DLD1 (cell line): ENCODE measurements at regions not wholly inside any gene's neighbourhood (a gene's known extent, or its start where the extent isn't known, plus 50 kb on each side); places are given as distances from the start of the nearest gene placed in this dataset.

Experiments
- in situ Hi-C: cut with HindIII; loops from 2 replicates; pipeline ENCODE4 v1.10.0; 2017; ENCODE audit warnings: low sequenced_read_pairs

DNA sequence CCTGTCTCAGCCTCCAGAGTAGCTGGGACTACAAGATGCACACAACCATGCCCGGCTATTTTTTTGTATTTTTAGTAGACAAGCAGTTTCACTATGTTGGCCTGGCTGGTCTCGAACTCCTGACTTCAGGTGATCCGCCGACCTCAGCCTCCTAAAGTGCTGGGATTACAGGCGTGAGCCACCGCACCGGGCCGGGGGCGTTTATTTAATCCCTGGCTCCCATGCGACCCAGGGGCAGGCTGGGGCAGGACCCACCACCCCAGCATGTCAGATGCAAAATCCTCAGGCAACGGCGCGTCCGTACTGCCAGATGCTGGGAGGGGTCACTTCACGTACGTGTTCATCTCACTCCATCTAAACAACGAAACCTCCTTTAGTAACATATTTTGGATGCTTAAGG is 518.7 kb upstream of the NOX3 start:
- in situ Hi-C loops: no loop called here

DNA sequence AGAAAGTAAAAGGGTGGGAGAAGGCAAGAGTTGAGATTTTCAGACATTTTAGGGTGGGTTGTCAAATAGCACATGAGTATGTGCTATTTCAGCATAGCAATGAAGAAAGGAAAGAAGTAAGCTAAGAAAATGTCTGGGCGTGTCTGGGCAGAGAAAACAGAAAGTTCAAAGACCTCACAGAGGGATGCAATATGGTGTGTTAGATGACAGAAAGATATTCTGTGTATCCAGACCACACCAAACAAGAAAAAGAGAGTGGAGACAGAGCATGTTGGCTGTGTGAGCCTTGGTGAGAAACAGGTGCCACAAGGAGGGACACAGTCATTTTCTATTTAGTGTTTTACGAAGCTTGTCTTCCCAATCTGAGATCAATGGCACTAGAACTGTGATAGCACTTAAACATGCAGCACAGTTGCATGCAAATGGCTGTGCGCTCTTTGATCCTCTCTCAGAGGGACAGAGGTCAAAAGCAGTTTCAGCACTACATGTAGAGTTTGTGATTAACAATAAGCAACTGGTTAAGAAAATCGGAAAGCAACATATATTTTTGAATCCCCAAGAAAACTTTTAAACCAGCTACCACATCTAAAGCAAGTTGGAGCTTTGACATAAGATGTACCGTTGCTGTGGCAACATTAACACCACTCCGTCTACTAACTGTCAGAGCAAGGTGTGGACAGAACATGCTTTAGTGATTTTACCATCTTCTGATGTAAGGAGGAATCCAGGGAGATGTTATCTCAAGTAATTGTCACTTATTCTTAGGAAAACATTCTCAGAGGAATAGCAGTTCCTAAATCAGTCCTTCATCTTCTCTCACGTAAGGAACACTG is 515.5 kb upstream of the NOX3 start:
- in situ Hi-C loops: no loop called here

DNA sequence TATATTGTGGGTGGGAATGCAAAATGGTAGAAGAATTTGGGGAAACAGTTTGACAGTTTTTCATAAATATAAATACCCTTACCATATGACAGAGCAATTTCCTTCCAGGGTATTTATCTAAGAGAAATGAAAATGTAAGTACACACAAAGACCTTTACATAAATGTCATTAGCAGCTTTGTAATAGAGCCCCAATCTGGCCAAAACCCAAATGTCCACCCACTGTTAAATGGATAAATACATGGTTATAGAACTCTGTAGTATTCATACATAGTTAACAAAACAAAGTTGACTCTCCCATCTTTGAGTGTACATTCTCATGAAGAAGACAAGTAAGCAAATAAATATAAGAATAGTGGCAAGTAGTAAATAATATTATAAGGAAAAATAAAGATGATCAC is 514.8 kb upstream of the NOX3 start:
- in situ Hi-C loops: no loop called here

DNA sequence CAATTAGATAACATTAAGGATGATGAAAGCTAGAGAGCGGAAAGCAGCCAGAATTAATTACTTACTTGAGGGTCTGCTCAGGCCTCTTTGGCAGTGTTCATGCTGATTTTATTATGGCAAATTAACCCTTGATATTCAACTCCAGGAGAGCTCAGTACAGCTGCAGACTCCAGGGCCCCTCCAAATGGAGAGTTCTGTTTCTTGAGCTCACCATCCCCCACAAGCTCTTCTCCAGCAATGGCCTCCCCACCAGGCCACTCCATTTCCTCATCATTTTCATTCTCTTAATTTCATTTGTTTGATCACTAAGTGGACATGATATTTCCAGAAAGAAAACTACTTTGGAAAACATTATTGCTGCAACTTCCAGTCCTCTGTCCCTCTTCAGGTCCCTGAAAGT is 513.3 kb upstream of the NOX3 start:
- in situ Hi-C loops: no loop called here

DNA sequence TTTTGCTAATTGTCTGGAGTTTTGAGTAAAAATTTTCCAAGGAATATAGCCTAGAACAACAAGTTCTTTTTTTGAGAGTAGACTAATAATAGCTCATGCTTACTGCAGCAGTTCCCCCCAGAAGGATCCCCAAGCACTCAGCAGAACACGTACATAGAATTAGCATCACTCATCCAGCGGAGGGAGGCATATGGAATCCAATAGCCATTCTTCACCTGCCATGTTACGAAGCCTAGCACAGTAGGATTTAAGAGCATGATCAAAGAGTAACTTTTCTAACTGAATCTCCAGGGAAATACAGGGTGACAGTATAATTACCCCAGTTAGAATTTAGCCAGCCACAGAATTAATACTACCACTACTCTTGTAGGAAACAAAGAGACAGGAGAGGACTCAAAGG is 511.7 kb upstream of the NOX3 start:
- in situ Hi-C loops: no loop called here

DNA sequence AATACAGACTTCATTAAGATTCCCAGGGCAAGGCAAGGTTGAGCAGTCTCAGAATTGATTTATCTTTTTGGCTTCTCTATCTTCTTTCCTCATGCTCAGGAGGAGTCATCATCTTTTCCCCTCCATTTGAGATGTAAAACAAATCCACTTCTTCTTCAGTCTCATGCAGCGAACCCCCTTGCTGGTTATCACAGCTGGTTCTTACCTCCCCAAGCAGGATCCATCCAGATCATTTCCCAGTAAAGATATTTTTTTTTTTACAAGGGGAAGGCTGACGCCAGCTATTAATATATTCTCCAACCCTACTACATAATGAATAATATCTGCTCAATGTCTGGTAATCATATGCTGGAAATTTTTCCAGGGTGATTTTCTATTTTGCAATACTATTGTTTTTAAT is 508.9 kb upstream of the NOX3 start:
- in situ Hi-C loops: no loop called here

DNA sequence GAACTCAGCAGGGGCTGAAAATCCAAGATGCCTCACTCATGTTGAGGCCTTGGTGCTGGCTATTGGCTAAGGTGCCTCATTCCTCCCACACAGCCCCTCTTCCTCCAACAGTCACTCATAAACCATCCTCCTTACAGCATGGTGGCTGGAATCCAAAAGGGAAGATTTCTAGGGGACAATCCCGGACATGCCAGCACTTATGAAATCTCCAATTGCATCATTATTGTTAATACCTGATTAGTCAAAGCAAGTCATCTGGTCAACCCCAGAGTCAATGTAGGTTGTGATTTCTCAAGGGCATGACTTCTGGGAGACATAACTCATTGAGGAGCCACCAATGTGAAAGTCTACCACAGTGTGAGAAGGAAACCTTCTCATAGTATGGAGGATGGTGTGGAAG is 506.6 kb upstream of the NOX3 start:
- in situ Hi-C loops: no loop called here

DNA sequence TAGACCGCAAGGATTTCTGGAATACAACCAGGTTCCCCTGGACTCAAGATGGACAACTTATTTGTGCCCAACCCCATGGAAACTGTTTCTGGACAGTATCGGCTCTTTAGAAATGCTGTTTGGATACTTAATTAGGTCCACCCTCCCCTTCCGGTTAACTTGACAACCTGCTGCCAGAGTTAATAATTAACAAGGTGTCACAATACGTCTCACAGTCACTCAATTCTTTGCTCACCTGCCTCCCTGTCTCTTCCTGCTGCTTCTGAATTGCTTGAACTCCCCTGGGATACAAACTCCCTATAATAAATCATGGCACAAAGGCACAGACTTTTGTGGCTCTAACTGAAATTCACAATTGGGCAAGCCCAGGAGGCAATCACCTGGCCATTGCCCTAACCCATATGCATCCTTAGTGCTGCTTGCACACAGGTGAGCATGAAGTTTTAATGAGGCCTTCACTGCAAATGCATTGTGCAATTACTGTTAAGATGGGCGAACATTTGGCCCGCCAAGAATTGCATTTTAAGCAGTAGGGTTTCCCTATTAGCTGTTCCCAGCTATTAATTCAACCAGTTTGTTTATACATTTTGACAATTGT is 504.4 kb upstream of the NOX3 start:
- in situ Hi-C loops: no loop called here

DNA sequence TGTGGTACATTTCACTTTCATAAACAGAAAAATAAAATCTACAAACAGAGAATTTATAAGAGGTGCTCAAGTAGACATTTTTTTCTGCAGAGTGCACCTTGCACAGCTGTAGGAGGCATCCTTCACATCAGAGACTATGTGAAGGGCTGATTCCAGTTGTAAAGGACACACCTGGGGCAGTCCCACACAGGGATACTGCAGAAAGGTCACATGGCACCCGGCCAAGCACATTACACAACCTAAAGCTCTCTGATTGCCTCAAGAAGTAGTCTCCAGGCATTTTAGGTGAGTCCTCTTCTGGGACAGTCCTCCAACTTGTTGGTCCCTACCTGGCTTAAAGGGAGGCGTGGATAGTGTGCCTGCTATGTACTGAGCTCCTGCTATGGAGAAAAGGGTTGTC is 502.9 kb upstream of the NOX3 start:
- in situ Hi-C loops: no loop called here

DNA sequence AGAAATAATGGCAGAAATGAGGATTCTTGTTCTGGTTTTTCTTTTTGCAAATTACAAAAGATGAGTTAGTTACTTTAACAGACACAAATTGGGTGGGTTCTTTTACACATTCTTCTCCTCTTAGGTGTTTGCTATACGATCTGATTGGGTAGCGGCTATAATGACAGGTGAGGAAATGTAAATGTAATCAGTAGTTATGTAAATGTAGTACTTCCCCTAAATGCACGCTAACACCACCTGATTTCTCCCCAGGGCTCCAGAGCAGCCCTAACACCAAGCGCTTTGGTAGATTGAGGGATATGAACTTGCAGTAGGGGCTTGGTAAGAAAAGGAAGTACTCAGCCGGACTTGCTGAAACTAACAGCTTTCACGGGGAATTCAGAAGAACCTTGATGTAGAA is 499.4 kb upstream of the NOX3 start:
- in situ Hi-C loops: no loop called here

DNA sequence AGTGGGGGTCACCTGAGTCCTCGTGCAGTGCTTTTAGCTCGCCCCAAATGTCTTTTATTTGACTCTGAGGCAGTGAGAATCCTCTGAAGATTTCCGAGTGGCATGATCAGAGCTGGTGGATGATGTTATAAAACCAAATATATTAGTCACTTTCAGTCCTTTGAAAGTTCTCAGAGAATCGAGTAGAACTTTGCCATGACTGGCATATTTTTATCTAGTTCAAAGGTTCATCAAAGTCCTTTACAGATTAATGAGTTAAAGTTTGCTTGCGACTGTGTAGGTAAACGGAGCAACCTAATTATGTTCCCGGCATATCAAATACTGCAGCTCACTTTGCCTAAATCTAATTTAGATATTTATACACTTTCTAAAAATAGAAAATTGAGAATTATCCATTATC is 498.5 kb upstream of the NOX3 start:
- in situ Hi-C loops: no loop called here

DNA sequence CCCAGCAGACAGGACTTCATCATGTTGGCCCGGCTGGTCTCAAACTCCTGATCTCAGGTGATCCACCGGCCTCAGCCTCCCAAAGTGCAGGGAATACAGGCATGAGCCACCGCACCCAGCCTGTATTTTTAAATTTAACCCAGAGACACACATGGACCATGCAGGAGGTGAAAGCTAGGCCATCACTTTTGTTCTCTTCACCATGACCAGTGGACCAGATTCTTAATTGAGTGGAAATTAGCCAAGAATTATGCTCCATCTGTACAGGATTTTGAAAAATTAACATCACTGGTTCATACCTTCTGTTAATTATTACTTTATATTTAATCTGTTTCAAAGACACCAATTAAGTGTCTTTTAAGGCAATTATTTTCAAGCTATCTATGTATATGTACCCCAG is 493.6 kb upstream of the NOX3 start:
- in situ Hi-C loops: no loop called here

DNA sequence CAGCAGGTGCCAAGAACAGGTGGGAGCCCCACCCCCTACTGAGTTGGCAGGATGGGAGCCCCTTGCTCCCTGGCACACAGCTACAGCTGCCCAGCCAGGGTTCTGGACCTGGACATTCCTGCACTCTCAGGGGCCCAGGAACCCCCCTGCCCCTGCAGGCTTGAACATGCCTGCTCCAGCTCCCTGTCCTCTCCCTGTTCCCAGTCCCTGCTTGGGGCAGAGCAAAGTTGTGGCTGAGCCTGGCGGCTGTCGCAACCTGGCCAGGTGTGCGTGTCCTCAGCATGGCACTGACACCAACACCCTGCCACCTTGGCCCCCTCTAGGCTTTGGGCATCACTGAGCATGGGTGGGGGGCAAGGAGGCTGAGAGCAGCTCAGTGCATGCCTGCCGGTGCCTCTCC is 491.2 kb upstream of the NOX3 start:
- in situ Hi-C loops: no loop called here

DNA sequence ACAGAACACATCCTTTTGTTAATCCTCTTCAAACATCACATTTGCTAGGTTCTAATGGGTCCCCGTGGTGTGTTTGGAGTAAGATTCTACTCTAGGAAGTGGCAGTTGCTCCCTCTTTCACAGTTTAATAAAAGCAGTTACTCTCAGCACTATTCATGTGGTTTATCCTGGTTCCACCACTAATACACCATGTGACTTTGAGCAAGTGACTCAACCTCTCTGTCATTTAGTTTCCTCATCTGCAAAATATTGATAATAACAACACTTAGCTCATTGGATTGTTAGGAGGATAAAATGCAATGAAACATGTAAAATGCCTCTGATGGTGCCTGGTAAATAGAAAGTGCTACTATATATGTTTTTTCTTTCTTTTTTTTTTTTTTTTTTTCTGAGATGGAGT is 488.0 kb upstream of the NOX3 start:
- in situ Hi-C loops: no loop called here

DNA sequence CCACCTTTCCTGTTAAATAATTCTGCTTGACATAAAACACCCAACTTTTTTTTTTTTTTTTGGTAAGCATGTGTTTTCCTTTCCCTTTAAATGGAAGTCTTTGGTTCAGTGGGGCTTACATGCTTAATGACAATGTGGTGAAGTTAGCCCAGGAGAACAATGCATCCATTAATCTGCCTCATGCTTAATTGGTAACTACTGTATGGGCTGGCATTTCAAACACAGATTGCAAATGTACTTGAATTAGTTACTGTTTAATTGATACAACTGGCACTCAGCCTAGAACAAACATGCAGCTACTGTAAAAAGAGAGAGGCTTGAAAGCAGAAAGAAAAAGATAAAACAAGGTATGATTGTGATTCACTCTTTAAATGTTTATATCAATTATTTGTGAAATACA is 483.6 kb upstream of the NOX3 start:
- in situ Hi-C loops: no loop called here

DNA sequence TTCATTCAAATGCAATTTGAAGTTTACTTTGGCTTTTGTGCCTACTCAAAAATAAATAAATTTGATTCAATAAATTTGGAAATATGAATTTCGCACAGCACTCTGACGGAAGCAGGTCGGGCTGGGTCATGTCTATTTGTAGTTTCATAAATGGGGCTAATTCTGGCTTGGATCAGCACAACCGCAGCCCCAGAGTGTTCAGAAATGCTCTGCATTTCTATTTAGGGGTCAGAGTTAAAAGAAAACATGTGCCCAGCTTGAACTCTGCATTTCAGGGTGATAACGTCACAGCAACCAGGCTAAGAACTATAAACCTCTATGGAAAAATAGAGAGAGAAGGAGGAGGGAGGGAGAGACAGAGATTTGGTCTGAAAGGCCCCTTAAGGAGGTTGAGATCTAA is 480.9 kb upstream of the NOX3 start:
- in situ Hi-C loops: no loop called here

DNA sequence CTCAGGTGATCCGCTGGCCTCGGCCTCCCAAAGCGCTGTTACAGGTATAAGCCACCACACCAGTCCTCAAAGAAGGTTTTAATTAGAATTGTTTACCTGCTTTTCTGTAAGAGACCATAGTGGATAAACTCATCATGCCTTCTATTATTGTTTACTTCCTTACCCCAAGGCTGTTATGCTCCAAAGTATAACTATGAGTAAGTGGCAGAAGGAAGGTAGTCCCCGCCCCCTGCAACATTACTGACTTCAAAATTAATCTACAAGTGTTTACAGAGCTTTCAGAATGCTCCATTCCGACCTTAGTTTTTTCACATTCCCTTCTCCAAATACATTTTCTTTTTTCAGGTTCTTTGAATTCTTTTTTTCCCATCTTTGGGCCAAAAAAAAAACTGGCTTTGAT is 480.5 kb upstream of the NOX3 start:
- in situ Hi-C loops: no loop called here

DNA sequence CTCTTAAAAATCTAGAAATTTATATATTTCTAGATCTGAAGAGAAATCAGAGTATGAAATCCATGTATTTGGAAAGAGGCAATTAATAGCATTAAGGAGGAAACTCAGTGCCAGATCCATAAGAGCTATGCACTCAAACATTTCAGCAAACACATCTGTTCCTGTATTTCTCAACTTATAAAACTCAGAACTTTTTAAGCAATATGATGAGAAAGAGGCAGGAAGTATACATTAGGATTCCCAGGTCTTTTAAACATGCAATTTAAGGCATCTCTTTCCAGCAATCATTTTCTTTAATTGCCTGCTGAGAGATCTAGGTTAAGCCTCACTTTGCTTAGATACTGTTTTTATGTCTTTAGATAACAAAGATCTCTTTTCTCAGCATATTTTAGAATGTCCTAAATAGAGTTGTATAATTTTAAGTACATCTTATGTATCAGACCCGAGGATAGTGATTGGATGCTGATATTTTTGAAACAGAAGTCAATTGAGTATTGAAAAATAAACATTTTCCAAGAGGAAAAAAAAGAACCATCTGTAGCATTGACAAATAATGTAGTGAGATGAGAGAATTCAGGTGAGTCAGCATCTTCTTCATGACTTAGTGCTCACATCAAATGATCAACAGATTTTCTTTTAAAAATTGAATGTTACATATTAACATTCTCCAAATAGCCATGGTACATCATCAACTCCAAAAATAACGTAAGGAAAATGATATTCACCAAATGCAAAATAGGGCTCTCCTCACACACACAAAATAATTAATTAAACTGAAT is 461.4 kb upstream of the NOX3 start:
- in situ Hi-C loops: no loop called here

DNA sequence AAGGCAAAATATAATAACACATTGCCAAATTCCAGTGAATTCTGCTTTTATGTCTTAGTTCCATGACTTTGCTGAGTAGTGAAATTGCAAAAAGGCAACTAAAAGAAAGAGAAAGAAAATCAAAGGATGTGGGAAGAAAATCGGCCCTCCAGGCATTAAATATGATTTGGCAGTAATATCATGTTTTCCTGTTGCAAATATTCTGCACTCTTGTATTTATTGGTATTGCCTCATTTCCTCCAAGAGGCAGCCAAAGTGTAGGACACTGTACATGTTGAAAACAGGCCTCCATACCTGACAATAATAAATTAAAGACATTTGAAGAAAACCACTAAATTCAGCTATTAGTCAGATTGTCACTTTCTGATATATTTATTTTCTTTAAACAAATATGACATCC is 460.0 kb upstream of the NOX3 start:
- in situ Hi-C loops: no loop called here

DNA sequence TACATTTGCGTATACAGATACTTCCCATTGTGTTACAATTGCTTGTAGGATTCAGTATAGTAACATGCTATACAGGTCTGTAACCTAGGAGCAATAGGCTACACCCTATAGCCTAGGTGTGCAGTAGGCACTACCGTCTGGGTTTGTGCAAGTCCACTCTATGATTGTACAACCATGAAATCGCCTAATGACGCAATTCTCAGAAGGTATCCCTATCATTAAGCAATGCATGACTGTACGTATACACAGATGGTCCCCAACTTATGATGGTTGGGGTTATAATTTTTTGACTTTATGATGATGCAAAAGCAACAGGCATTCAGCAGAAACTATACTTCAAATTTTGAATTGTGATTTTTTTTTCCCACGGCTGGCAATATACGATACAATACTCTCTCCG is 458.2 kb upstream of the NOX3 start:
- in situ Hi-C loops: no loop called here

DNA sequence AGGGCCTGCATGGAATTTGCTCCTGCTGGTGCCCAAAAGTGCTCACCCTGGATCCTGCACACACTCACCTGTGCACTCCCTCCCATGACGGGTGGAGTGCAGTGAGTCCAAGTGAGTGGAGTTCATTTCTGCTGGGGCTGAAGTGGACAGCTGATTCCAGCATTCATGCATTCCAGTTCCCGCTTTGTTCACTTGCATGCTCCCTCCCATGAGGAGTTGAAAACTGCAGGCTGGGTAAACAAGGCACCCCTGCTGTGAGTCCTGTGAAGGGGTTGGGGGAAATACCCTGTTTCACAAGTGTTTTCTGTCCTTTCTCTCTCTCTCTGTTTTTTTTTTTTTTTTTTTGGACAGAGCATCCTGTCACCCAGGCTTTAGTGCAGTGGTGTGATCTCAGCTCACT is 454.1 kb upstream of the NOX3 start:
- in situ Hi-C loops: loop anchor here (10.0 kb wide), 1 partner anchor 155 kb away; no protein-coding TSS in a partner anchor

DNA sequence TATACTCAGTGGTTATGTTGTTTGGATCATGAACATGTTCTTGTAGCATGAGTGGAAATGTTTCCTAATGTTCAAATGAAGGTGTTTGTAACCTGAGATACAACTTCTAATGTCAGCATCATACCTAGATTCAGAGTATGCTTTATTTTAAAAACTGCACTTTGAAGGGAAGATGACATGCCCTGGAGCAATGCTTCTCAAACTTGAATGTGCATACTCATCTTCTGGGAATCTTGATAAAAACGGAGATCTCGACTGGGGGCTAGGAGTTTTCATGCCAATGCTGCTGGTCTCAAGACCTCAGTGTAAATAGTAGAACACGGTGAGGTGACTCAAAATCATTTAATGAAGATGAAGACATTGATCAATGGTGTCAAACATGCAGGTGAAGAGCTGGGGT is 440.0 kb upstream of the NOX3 start:
- in situ Hi-C loops: no loop called here
